GM13977 (cell line): ENCODE measurements at regions not wholly inside any gene's neighbourhood (a gene's known extent, or its start where the extent isn't known, plus 50 kb on each side); places are given as distances from the start of the nearest gene placed in this dataset.

ENCODE experiments used
- DNase-seq: peaks from one replicate; pipeline ENCODE4 v3.0.0; 2012; ENCODE audit warnings: low spot score
- in situ Hi-C: fragments of 300-500 bp; cut with MboI; formaldehyde crosslinking; loops from one replicate; pipeline ENCODE4 v1.12.0; 2022; ENCODE audit warnings: low sequenced_read_pairs, low pct_unique_long_range_greater_than_20kb, mixed read lengths, inconsistent platforms; ENCODE audit not compliant: unreplicated experiment
- TF ChIP-seq, protein P1 (sequence below): IDR thresholded peaks from 2 replicates; pipeline ENCODE4 v1.5.1; 2012; ENCODE audit warnings: mild to moderate bottlenecking, control low read depth; ENCODE audit not compliant: insufficient read depth; ENCODE audit errors: extremely low read depth, missing control alignments

DNA sequence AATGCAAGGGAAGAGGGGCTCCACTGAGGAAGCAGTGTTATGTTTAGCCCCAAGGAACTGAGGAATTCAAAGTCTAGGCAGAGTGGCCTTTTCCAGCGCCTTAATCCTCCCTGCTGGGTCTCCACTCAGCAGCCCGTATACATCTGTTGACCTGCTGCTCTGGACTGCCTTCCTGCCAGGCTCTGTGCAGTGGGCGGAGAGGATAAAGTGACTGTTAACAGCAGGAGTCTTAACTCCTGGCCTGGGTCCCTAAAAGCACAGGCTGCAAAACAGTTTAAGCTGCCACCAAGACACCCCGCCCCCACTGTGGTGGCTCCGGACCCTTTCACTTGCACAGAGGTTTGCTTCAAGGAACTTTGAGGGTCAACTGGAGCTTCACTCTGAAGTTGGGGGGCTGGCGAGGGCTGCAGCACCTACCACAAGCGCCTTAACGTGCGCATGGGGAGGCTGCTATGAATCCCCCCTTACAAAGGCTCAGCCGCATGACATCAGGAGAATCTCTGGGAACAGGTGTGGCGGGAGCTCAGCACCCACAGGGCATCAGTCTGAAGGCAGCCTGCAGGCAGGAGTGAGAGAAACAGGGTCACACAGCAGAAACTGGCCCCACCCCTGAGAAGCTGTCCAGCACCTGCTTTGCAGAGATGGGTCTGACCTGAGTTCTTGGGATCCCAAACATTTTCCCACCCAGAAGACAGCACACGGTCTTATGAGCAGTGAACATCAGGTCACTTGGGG, 358.2 kb upstream of the GATB start:
- no peak for DNase-seq
- in situ Hi-C loops, result no loop called here
- TF ChIP-seq, protein P1, sequence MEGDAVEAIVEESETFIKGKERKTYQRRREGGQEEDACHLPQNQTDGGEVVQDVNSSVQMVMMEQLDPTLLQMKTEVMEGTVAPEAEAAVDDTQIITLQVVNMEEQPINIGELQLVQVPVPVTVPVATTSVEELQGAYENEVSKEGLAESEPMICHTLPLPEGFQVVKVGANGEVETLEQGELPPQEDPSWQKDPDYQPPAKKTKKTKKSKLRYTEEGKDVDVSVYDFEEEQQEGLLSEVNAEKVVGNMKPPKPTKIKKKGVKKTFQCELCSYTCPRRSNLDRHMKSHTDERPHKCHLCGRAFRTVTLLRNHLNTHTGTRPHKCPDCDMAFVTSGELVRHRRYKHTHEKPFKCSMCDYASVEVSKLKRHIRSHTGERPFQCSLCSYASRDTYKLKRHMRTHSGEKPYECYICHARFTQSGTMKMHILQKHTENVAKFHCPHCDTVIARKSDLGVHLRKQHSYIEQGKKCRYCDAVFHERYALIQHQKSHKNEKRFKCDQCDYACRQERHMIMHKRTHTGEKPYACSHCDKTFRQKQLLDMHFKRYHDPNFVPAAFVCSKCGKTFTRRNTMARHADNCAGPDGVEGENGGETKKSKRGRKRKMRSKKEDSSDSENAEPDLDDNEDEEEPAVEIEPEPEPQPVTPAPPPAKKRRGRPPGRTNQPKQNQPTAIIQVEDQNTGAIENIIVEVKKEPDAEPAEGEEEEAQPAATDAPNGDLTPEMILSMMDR, result no peak

DNA sequence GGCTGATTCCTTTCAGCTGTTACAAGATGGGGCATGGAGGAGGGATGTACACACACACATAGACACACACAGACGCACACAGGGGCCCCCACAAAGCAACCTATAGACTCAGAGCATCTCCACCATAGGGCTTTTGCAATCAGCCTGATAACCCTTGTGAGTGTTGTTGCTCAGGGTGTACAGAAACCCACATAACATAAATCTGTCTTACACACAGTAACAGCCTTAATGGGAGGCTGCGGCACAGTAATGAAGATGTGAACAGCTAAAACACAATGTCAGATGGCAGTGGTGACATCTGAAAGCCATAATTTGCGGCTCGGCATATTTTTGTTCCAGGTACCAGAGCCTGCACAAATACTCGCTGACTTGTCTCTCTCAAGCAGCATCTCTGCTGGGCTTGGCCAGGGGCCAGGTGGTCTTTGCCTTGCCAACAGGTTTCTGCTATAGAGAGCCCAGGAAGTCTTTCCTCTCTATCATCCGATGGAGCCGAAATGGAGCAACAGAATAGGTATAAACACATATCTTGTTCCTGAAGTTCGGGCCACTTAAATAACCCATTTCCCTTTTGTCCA, 357.2 kb upstream of the GATB start:
- TF ChIP-seq, protein P1, result no peak
- DNase-seq, result no peak
- in situ Hi-C loops, result no loop called here

DNA sequence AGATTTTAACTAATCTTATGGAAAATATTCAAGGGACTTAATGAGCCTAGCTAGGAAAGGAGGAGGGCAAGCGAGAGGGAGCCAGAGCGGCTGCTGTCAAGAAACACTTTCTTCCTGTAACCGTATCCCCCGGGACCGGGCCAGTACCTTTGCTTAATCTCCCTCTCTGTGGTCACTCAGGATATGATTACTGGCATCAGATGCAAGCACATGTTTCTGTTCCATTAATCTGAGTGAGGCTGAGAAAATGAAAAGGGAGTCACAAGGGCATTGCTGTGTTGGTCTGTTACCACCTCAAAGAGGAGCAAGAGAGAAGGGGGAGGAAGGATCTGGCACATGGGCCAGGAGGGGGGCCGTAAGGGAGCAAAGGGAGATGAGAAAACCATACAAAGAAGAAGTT, 356.7 kb upstream of the GATB start:
- TF ChIP-seq, protein P1, result no peak
- in situ Hi-C loops, result no loop called here
- DNase-seq, result no peak

DNA sequence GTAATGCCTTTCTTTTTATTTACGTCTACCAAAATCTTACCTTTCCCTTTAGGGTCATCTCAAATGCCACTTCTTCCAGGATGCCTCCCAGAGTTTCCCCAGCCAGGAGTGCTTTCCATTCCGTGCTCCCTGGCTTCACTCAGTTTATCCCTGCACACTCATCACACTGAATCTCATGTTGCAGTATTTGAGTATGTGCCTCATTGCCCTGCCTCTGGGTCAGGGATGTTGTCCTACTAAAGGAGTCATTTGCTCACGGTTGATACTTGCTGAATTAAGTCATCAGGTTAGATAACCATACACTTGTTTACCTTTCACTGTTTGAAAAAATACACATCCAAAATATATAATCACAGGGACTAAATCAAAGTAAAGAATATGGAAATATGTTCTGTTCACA, 356.2 kb upstream of the GATB start:
- DNase-seq, result no peak
- TF ChIP-seq, protein P1, result no peak
- in situ Hi-C loops, result no loop called here

DNA sequence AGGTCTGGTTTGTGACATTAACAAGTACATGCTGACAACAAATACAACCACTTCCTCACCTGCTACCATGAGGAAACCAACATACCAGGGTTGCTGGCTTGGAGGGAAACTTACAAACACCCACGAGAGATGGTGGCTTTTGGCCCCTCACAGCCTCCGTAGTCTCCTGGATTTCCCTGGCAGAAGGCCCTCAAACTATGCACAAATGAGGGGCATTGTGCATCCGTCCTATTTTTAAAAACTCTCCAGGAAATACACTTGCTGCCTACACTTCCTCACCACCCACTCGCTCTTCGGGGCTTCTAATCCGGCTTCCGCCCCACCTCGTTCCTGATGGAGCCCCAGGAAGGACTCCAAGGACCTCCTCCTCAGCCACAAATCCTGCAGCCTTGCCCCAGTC, 355.0 kb upstream of the GATB start:
- DNase-seq, result no peak
- in situ Hi-C loops, result no loop called here
- TF ChIP-seq, protein P1, result no peak

DNA sequence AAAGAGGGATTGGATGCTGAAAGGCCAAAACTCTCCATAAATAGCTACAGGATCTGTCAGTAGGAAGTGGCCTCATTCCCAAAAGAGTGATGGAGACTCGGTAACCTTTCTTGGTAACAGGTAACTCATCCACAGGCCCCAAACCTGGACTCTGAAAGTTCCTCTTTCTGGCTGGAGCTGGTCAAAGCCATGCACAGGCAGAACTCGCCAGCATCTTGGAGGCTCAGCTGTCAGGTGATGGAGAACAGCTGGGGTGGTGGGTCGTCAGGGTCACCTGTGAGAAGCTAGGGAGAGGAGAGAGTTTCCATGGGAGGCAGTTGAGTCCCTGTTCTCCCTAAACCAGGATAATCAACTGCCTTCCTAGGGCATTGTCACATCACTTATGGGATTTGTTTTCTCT, 354.3 kb upstream of the GATB start:
- TF ChIP-seq, protein P1, result no peak
- in situ Hi-C loops, result no loop called here
- DNase-seq, result no peak
